Left lung (tissue), 4 donors: ENCODE measurements at regions not wholly inside any gene's neighbourhood (a gene's known extent, or its start where the extent isn't known, plus 50 kb on each side); places are given as distances from the start of the nearest gene placed in this dataset.

Experiments
- ATAC-seq: fragments of 200-7000 bp; cut with Tn5 transposase; one replicate; pipeline ENCODE4 v1.9.1; 2020; ENCODE audit warnings: moderate library complexity
- DNase-seq, 4 donors: peaks; one replicate each; pipeline ENCODE4 v3.0.0-alpha.2; 2013 to 2020
- H3K27ac ChIP-seq, 2 donors: fragments of 200-600 bp; sonication (generic) in 1 of 2; one replicate each; pipeline versions ENCODE4 v1.5.0 to v1.8.0; 2020 to 2021
- H3K27me3 ChIP-seq, 2 donors: fragments of 200-600 bp; sonication (generic) in 1 of 2; one replicate each; pipeline versions ENCODE4 v1.5.0 to v1.8.0; 2020 to 2021
- H3K36me3 ChIP-seq, 2 donors: fragments of 200-600 bp; sonication (generic) in 1 of 2; one replicate each; pipeline versions ENCODE4 v1.5.0 to v1.8.0; 2020 to 2021
- H3K4me1 ChIP-seq, 2 donors: fragments of 200-600 bp; one replicate each; pipeline ENCODE4 v1.8.0; 2021
- H3K4me3 ChIP-seq, 2 donors: fragments of 200-600 bp; sonication (generic) in 1 of 2; one replicate each; pipeline versions ENCODE4 v1.5.0 to v1.8.0; 2020 to 2021; ENCODE audit warnings: mild to moderate bottlenecking in 1 of 2
- H3K9me3 ChIP-seq, 2 donors: fragments of 200-600 bp; sonication (generic) in 1 of 2; one replicate each; pipeline versions ENCODE4 v1.5.0 to v1.8.0; 2020 to 2021
- intact Hi-C, 2 donors: fragments of 100-400 bp; cut with DNase I; formaldehyde crosslinking; loops; one replicate each; pipeline versions ENCODE4 v1.11.2 to v1.14.2; 2022
- TF ChIP-seq, protein P1 (sequence below), 2 donors: fragments of 200-600 bp; sonication (generic) in 1 of 2; IDR thresholded peaks; one replicate each; pipeline versions ENCODE4 v1.5.0 to v1.8.0; 2021; ENCODE audit warnings: antibody characterized with exemption in 2 of 2
- donor health status: DM: no; HTN: yes; CAD: no.
- donor health status: DM: no; HTN: no; CAD: no.

- H3K36me3 ChIP-seq: no peaks in the 10 kb centered on the region
- H3K4me3 ChIP-seq: no peak overlapping the region
- no peaks in the 10 kb centered on the region for H3K4me1 ChIP-seq
- H3K27me3 ChIP-seq: peaks cover 0 to 11% of the 10 kb centered on the region in 2 donors
- intact Hi-C loops: no loop called here
- TF ChIP-seq, protein P1, sequence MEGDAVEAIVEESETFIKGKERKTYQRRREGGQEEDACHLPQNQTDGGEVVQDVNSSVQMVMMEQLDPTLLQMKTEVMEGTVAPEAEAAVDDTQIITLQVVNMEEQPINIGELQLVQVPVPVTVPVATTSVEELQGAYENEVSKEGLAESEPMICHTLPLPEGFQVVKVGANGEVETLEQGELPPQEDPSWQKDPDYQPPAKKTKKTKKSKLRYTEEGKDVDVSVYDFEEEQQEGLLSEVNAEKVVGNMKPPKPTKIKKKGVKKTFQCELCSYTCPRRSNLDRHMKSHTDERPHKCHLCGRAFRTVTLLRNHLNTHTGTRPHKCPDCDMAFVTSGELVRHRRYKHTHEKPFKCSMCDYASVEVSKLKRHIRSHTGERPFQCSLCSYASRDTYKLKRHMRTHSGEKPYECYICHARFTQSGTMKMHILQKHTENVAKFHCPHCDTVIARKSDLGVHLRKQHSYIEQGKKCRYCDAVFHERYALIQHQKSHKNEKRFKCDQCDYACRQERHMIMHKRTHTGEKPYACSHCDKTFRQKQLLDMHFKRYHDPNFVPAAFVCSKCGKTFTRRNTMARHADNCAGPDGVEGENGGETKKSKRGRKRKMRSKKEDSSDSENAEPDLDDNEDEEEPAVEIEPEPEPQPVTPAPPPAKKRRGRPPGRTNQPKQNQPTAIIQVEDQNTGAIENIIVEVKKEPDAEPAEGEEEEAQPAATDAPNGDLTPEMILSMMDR (IDR thresholded peaks at IDR 0.05): no peak
- no peaks in the 10 kb centered on the region for H3K9me3 ChIP-seq
- ATAC-seq (no peak), DNase-seq (no peak)
- no peak overlapping the region for H3K27ac ChIP-seq
These were observed 109.2 kb downstream of the CCT6B start for GRCh38 chr17:34851961-34852540.

DNA sequence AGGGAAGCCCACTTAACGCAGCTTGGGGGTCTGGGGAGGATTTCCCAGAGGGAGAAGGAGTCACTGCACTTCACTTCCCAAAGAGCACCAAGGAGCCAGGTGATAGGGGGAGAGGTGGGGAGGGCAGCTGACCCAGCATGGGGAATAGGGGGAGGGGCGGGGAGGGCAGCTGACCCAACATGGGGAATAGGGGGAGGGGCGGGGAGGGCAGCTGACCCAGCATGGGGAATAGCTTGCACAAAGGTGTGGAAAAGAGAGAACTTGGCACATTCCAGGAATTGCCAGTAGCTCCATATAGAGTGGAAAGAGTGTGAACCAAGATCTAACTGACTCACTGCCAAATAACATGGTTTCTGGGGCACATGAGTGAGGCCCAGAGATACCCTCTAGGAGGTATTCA, 110.3 kb downstream of the CCT6B start:
- Histone ChIP-seq H3K9me3 (no peaks in the 10 kb centered on the region), H3K4me3 (no peak overlapping the region), H3K27ac (no peak overlapping the region), H3K4me1 (no peaks in the 10 kb centered on the region), H3K36me3 (no peaks in the 10 kb centered on the region), H3K27me3 (peaks cover 0 to 10% of the 10 kb centered on the region in 2 donors)
- ATAC-seq (no peak), DNase-seq (no peak)
- TF ChIP-seq, protein P1 (IDR thresholded peaks at IDR 0.05): no peak
- intact Hi-C loops: no loop called here

DNA sequence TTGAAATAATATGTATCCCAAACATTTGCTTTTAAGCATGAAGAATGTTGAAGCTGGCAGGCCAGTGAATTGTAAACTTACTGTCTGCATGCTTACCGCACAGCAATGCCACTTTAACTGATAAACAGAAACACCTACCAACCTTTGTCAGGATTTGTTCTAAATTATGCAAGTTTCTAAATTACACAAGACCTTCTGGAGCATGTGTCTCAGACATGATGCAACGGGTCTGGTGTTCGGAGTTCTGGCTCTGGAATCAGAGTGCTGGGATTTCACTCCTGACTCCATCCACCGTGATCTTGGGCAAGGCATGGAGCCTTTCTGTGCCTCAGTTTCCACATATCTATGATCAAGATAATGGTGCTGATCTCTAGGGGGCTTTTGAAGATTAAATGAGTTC, 111.2 kb downstream of the CCT6B start:
- Histone ChIP-seq H3K9me3 (no peaks in the 10 kb centered on the region), H3K27ac (no peak overlapping the region), H3K27me3 (peaks cover 0 to under 1% of the 10 kb centered on the region in 2 donors), H3K4me3 (no peak overlapping the region), H3K36me3 (no peaks in the 10 kb centered on the region), H3K4me1 (no peaks in the 10 kb centered on the region)
- ATAC-seq: no peak
- intact Hi-C loops: no loop called here
- no peak for DNase-seq
- TF ChIP-seq, protein P1 (IDR thresholded peaks at IDR 0.05): no peak

DNA sequence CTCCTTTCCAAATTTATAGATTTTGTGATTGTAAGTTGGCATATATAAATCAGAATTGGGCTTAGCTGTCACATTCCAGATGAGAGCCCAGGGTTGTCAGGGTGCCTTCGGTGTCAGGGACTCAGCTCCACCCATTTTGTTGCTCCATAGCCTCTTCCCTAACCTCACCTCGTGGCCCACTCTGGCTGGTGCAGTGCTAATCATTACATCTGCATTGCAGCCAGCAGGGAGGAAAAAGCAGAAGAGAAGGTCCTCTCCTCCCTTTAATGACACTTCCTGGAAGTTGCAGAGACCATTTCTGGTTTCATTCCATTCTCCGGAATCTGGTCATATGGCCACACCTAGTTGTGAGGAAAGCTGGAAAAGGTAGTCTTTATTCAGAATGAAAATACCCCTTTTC, 113.3 kb downstream of the CCT6B start:
- no peaks in the 10 kb centered on the region for H3K36me3 ChIP-seq
- H3K4me3 ChIP-seq: no peak overlapping the region
- no peaks in the 10 kb centered on the region for H3K27me3 ChIP-seq
- H3K9me3 ChIP-seq: no peaks in the 10 kb centered on the region
- TF ChIP-seq, protein P1 (IDR thresholded peaks at IDR 0.05): no peak
- DNase-seq (no peak), ATAC-seq (no peak)
- intact Hi-C loops: no loop called here
- no peaks in the 10 kb centered on the region for H3K4me1 ChIP-seq
- peak overlapping the region in 1 of 2 donors; percentile 49 for H3K27ac ChIP-seq

DNA sequence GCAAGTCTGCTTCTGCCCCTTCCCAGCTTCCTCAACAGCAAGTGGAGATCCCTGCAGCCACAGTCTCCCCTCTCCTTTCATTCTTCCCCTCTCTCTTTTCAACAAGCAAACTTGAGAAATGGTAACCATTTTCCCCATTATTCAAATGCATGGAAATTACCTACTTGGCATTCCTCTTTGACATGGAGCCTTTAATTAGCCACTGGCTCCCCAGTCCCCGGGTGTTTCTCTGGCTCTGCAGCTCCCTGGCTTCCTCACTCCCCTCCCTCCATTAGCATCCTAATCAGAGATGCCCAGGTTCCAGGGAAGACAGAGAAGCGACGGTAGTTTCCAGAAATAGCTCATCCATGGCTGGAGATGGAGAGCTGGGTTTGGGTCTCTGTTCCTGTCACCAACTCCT, 116.0 kb downstream of the CCT6B start:
- H3K9me3 ChIP-seq: no peaks in the 10 kb centered on the region
- no peak overlapping the region for H3K4me3 ChIP-seq
- H3K4me1 ChIP-seq: no peaks in the 10 kb centered on the region
- DNase-seq: no peak
- no peak overlapping the region for H3K27ac ChIP-seq
- no peaks in the 10 kb centered on the region for H3K27me3 ChIP-seq
- intact Hi-C loops: no loop called here
- TF ChIP-seq, protein P1 (IDR thresholded peaks at IDR 0.05): no peak
- ATAC-seq: no peak
- no peaks in the 10 kb centered on the region for H3K36me3 ChIP-seq
